HUES64 (cell line): ENCODE measurements at regions not wholly inside any gene's neighbourhood (a gene's known extent, or its start where the extent isn't known, plus 50 kb on each side); places are given as distances from the start of the nearest gene placed in this dataset.
"Not testable (repeated sequence)": the region's sequence is repeated elsewhere in the genome, so short reads cannot be mapped to it uniquely, and the experiment has no call there.

Source experiments
- H3K27ac ChIP-seq: 2 replicates; pipeline ENCODE4 v1.7.0; 2013; ENCODE audit warnings: low read depth, low read length, inconsistent platforms
- H3K27me3 ChIP-seq: 2 replicates; pipeline ENCODE4 v1.6.1; 2013; ENCODE audit warnings: mild to moderate bottlenecking, low read length; ENCODE audit not compliant: insufficient read depth
- H3K36me3 ChIP-seq: 2 replicates; pipeline ENCODE4 v1.6.1; 2013; ENCODE audit warnings: mild to moderate bottlenecking, low read length; ENCODE audit not compliant: insufficient read depth
- H3K4me1 ChIP-seq: 2 replicates; pipeline ENCODE4 v1.6.1; 2013; ENCODE audit warnings: mild to moderate bottlenecking, low read length, moderate library complexity; ENCODE audit not compliant: insufficient read depth
- H3K4me3 ChIP-seq: 2 replicates; pipeline ENCODE4 v1.5.1; 2013; ENCODE audit warnings: mild to moderate bottlenecking, low read length, moderate library complexity
- H3K9ac ChIP-seq: 2 replicates; pipeline ENCODE4 v1.6.1; 2013; ENCODE audit warnings: mild to moderate bottlenecking, low read depth, low read length
- H3K9me3 ChIP-seq: 2 replicates; pipeline ENCODE4 v1.6.1; 2013; ENCODE audit warnings: low read depth, low read length; ENCODE audit not compliant: insufficient read depth
- WGBS: fragments of 150-250, 120-280 bp; methylation state at CpG from one replicate; pipeline ENCODE4 v1.1.7; 2013; ENCODE audit warnings: missing lambda C conversion rate; 5-methylcytosine and 5-hydroxymethylcytosine counted together

DNA sequence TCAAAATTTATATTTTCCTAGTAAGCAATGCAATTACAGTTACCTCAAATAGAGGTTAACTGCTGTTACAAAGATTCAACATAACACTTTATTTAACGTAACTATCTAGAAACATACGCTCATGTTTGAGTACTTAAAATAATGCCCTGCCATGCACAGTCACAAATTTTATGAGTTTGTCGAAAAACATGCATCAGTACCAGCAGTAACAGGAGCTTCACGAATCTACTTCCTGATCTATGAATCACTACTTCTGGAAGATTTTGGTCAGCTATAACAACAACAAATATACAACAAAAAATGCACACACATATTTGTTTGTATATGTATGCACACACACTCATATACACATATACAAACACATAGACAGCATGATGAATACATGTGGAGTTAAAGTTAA is 881.8 kb downstream of the FSCB start:
- 91% methylated on average over 4 of the region's 4 CpGs for WGBS
- no peak overlapping the region for H3K9ac ChIP-seq

GRCh38 chr14:43621282-43621681 is 885.8 kb downstream of the FSCB start:
- Histone ChIP-seq H3K27ac (no peak overlapping the region), H3K9me3 (peaks cover 8% of the 10 kb centered on the region; the same call in 1 of the 2 replicates), H3K4me3 (no peak overlapping the region), H3K4me1 (no peaks in the 10 kb centered on the region), H3K27me3 (no peaks in the 10 kb centered on the region), H3K9ac (no peak overlapping the region), H3K36me3 (no peaks in the 10 kb centered on the region)

More for the DNA sequence above, 881.8 kb downstream of the FSCB start:
- H3K36me3 ChIP-seq: no peaks in the 10 kb centered on the region
- no peaks in the 10 kb centered on the region for H3K4me1 ChIP-seq
- H3K27me3 ChIP-seq: no peaks in the 10 kb centered on the region
- no peak overlapping the region for H3K27ac ChIP-seq
- no peaks in the 10 kb centered on the region for H3K9me3 ChIP-seq
- no peak overlapping the region for H3K4me3 ChIP-seq

DNA sequence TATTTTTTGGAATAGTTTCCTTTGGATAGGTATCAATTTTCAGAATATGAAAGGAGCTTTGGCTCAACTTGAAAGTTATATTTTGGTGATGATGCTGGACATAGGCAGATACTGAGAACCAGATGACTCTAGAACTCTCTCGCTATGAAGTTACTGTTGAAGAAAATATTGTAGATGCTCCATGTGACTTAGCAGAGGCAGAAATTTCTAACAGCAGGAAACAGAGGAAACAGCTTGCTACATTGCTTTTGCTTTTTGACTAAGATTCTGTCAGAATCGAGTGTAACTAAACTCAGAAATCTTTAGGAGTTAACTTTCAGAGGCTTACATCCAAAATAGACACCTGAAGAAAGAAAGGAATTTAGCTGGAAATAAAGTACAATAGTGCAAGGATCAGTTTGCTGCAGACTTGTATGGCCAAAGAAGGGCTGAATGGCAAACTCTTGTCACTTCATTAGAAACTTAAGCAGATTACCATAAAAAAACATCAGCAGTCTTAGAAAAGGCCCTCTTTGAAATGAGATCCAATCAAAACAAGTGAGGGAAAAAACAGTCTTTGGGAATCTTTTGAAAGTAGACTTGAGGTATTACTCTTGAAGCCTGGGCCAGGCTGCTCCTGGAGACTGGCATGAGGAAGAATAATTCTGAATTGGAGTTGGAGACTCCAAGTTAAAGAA is 911.8 kb downstream of the FSCB start:
- H3K4me3 ChIP-seq: no peak overlapping the region
- H3K9me3 ChIP-seq: no peaks in the 10 kb centered on the region
- H3K9ac ChIP-seq: no peak overlapping the region
- no peaks in the 10 kb centered on the region for H3K36me3 ChIP-seq
- no peak overlapping the region for H3K27ac ChIP-seq
- peaks cover 12% of the 10 kb centered on the region for H3K4me1 ChIP-seq
- no peaks in the 10 kb centered on the region for H3K27me3 ChIP-seq
- WGBS: 88% methylated on average over 2 of the region's 2 CpGs

- no peak overlapping the region for H3K4me3 ChIP-seq
Measured at GRCh38 chr14:43591776-43592175, 915.3 kb downstream of the FSCB start.

DNA sequence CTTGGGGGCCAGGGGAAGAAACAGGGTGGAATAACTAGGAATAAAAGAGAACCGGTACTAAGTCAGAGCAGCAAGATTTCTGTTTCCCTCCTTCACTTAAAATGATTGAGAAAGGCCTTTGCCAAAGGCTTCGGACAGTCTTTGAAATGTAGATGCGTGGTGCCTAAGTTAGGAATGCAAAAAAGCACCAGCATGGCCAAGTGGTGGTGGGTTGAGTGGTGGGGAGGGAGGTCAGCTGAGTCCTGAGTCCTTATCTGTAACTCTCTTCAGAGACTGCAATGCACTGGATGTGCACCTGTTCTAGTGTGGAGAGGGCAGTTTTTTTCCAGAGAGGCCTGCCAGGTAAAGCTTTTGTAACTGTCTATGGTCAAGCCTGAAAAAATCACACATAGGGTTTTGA is 919.9 kb downstream of the FSCB start:
- peaks cover 18% of the 10 kb centered on the region; the same call in 1 of the 2 replicates for H3K4me1 ChIP-seq
- no peak overlapping the region for H3K4me3 ChIP-seq
- H3K27ac ChIP-seq: no peak overlapping the region
- no peaks in the 10 kb centered on the region for H3K27me3 ChIP-seq
- H3K9me3 ChIP-seq: 0 out of 2 replicates have a peak, but pooled peaks cover 3% of the 10 kb centered on the region
- H3K36me3 ChIP-seq: no peaks in the 10 kb centered on the region
- H3K9ac ChIP-seq: no peak overlapping the region
- WGBS: 21% methylated on average over 3 of the region's 3 CpGs

More at GRCh38 chr14:43591776-43592175, 915.3 kb downstream of the FSCB start:
- Histone ChIP-seq H3K9ac (no peak overlapping the region), H3K27me3 (no peaks in the 10 kb centered on the region), H3K9me3 (no peaks in the 10 kb centered on the region), H3K4me1 (peaks cover 16% of the 10 kb centered on the region), H3K36me3 (no peaks in the 10 kb centered on the region), H3K27ac (no peak overlapping the region)
- 89% methylated on average over 3 of the region's 3 CpGs for WGBS

- Histone ChIP-seq H3K9ac (no peak overlapping the region), H3K9me3 (peaks cover 26% of the 10 kb centered on the region; the same call in 1 of the 2 replicates), H3K4me3 (no peak overlapping the region), H3K36me3 (no peaks in the 10 kb centered on the region), H3K4me1 (peaks cover 8% of the 10 kb centered on the region; the same call in 1 of the 2 replicates), H3K27ac (no peak overlapping the region), H3K27me3 (no peaks in the 10 kb centered on the region)
- 93% methylated on average over 2 of the region's 2 CpGs for WGBS
Measured at GRCh38 chr14:43579671-43580070, 927.4 kb downstream of the FSCB start.

DNA sequence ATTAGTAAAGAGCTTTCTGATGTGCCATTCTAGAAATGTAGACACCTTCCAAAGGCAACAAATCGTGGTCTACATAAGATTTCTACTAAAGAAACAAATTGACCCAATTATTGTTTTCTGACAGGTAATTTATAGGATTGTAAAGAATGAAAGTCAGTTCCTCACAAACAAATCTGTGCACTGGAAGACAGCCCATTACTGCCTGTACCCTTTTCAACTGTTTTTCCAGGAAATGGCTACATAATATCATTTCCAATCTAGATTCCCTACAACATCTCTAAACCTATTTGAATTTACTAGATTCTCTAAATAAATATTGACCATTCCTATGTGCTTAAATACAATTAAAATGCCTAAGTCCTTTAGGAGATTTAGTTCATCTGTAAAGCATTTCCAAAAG is 939.1 kb downstream of the FSCB start:
- H3K36me3 ChIP-seq: no peaks in the 10 kb centered on the region
- H3K4me1 ChIP-seq: no peaks in the 10 kb centered on the region
- no CpG with 5 or more reads among the region's 1 CpG for WGBS
- H3K27me3 ChIP-seq: no peaks in the 10 kb centered on the region
- H3K4me3 ChIP-seq: no peak overlapping the region
- H3K9ac ChIP-seq: no peak overlapping the region
- H3K27ac ChIP-seq: no peak overlapping the region
- H3K9me3 ChIP-seq: no peaks in the 10 kb centered on the region

- Histone ChIP-seq H3K4me3 (no peak overlapping the region), H3K9me3 (no peaks in the 10 kb centered on the region), H3K27me3 (no peaks in the 10 kb centered on the region), H3K36me3 (no peaks in the 10 kb centered on the region), H3K9ac (no peak overlapping the region), H3K4me1 (no peaks in the 10 kb centered on the region), H3K27ac (no peak overlapping the region)
- WGBS: 97% methylated on average over 1 of the region's 1 CpG
Measured at GRCh38 chr14:43548368-43548767, 958.7 kb downstream of the FSCB start.

DNA sequence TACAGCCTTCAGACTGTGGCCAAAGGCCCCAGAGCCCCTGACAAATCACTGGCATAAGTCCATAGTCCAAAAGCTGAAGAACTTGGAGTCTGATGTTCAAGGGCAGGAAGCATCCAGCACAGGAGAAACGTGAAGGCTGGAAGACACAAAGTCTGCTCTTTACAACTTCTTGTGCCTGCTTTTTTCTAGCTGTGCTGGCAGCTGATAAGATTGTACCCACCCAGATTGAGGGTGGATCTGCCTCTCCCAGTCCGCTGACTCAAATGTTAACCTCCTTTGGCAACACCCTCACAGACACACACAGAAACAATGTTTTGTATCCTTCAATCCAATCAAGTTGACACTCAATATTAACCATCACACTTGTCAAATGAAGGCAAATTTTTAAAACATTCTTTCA is 959.5 kb downstream of the FSCB start:
- WGBS: 91% methylated on average over 2 of the region's 2 CpGs
- H3K27me3 ChIP-seq, H3K27ac ChIP-seq, H3K9me3 ChIP-seq, H3K9ac ChIP-seq, H3K36me3 ChIP-seq, H3K4me1 ChIP-seq, H3K4me3 ChIP-seq: not testable (repeated sequence)

DNA sequence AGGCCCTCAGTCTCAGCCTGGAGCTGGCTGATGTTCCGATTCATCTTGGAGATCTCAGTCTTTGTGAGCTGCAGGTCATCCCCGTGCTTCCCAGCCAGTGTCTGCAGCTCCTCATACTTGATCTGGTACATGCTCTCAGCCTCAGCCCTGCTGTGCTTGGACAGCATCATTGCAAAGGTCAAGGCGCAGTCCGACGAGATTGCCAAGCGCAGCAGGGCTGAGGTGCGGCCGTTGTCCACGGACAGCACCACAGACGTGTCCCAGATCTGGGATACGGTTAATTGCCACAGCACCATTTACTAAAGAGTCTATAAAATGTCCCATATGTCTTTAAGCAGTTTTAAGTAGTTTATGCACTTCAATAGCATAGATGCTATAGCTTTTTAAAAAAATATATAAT is 965.7 kb downstream of the FSCB start:
- Histone ChIP-seq H3K9ac (no peak overlapping the region), H3K36me3 (no peaks in the 10 kb centered on the region), H3K4me3 (no peak overlapping the region), H3K9me3 (no peaks in the 10 kb centered on the region), H3K27ac (no peak overlapping the region), H3K27me3 (no peaks in the 10 kb centered on the region), H3K4me1 (no peaks in the 10 kb centered on the region)
- WGBS: 95% methylated on average over 11 of the region's 11 CpGs

DNA sequence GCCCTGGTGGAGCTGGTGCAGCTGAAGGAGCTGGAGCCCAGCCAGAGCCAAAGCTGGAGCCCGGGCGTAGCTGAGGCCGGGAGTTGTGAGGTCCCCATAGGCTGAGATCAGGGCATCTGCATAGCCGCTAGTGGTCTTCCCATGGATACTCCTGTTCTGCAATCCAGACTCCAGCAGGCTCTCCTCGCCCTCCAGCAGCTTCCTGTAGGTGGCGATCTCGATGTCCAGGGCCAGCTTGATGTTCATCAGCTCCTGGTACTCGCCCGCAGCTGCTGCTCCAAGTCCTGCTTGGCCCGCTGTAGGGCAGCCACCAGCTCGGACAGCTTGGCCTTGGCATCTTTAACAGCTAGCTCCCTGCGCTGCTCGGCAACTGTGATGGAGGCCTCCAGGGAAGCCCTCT is 966.1 kb downstream of the FSCB start:
- H3K9ac ChIP-seq: no peak overlapping the region
- WGBS: 89% methylated on average over 13 of the region's 13 CpGs
- no peaks in the 10 kb centered on the region for H3K9me3 ChIP-seq
- H3K4me1 ChIP-seq: no peaks in the 10 kb centered on the region
- H3K27ac ChIP-seq: no peak overlapping the region
- no peaks in the 10 kb centered on the region for H3K36me3 ChIP-seq
- no peak overlapping the region for H3K4me3 ChIP-seq
- no peaks in the 10 kb centered on the region for H3K27me3 ChIP-seq

DNA sequence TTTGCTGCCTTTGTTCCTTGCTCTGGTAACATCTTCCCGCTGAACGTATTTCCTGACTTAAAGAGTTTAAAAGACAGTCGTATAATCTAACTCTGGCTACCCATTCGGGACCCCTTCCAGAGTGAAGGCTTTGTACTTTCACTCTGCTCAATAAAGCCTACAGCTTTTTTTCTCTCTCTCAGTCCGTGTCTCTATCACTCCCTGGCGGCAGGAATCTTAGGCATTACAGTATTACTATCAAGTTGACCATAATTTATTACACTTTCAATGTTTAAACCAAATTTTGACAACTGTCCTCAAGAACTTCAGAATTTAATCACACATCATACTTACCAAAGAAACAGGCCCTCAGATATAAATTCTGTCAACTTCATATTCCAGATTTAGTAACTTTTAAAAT is 967.9 kb downstream of the FSCB start:
- no peaks in the 10 kb centered on the region for H3K27me3 ChIP-seq
- no peak overlapping the region for H3K27ac ChIP-seq
- no peaks in the 10 kb centered on the region for H3K36me3 ChIP-seq
- no peak overlapping the region for H3K9ac ChIP-seq
- H3K4me1 ChIP-seq: no peaks in the 10 kb centered on the region
- H3K4me3 ChIP-seq: no peak overlapping the region
- WGBS: 53% methylated on average over 6 of the region's 6 CpGs
- H3K9me3 ChIP-seq: no peaks in the 10 kb centered on the region
